ENCODE measurements at regions not wholly inside any gene's neighbourhood (a gene's known extent, or its start where the extent isn't known, plus 50 kb on each side); places are given as distances from the start of the nearest gene placed in this dataset.

- Histone ChIP-seq H4K20me1 (ENCODE audit: insufficient read depth) (no peaks in the 10 kb centered on the region), H3K9ac (ENCODE audit: low read length) (no peak overlapping the region), H3K27ac (ENCODE audit: low read length) (no peak overlapping the region), H3K4me3 (ENCODE audit: low read length) (no peak overlapping the region), H3K4me2 (ENCODE audit: low read length) (no peak overlapping the region), H3K27me3 (ENCODE audit: insufficient read depth, low read depth, low read length) (no peaks in the 10 kb centered on the region), H3F3A (ENCODE audit: insufficient read depth, low read length, poor library complexity, severe bottlenecking) (no peaks in the 10 kb centered on the region), H3K9me2 (ENCODE audit: insufficient read depth, low read length) (no peaks in the 10 kb centered on the region), H3K36me3 (ENCODE audit: insufficient read depth, low read length) (no peaks in the 10 kb centered on the region), H3K79me2 (replicated peaks; ENCODE audit: insufficient read depth, low read length) (no peaks in the 10 kb centered on the region), H3K9me3 (ENCODE audit: low read length) (no peaks in the 10 kb centered on the region), H2AFZ (ENCODE audit: low read depth, low read length) (no peak overlapping the region)
- TF ChIP-seq POLR2AphosphoS5 (IDR thresholded peaks at IDR 0.05) (no peak), MXI1 (conservative IDR thresholded peaks at IDR 0.05; ENCODE audit: poor library complexity, severe bottlenecking) (no peak), CTCF (IDR thresholded peaks at IDR 0.05; ENCODE audit: poor library complexity, severe bottlenecking) (no peak), EZH2 (IDR thresholded peaks at IDR 0.05; ENCODE audit: borderline replicate concordance, insufficient read depth, low read length, poor library complexity, severe bottlenecking) (no peak), SMC3 (conservative IDR thresholded peaks at IDR 0.05; ENCODE audit: poor library complexity) (no peak), EP300 (conservative IDR thresholded peaks at IDR 0.05; ENCODE audit: poor library complexity, severe bottlenecking) (no peak), RAD21 (conservative IDR thresholded peaks at IDR 0.05) (no peak), TAF1 (IDR thresholded peaks at IDR 0.05; ENCODE audit: low read depth) (no peak)
- TF ChIP-seq, protein P1, sequence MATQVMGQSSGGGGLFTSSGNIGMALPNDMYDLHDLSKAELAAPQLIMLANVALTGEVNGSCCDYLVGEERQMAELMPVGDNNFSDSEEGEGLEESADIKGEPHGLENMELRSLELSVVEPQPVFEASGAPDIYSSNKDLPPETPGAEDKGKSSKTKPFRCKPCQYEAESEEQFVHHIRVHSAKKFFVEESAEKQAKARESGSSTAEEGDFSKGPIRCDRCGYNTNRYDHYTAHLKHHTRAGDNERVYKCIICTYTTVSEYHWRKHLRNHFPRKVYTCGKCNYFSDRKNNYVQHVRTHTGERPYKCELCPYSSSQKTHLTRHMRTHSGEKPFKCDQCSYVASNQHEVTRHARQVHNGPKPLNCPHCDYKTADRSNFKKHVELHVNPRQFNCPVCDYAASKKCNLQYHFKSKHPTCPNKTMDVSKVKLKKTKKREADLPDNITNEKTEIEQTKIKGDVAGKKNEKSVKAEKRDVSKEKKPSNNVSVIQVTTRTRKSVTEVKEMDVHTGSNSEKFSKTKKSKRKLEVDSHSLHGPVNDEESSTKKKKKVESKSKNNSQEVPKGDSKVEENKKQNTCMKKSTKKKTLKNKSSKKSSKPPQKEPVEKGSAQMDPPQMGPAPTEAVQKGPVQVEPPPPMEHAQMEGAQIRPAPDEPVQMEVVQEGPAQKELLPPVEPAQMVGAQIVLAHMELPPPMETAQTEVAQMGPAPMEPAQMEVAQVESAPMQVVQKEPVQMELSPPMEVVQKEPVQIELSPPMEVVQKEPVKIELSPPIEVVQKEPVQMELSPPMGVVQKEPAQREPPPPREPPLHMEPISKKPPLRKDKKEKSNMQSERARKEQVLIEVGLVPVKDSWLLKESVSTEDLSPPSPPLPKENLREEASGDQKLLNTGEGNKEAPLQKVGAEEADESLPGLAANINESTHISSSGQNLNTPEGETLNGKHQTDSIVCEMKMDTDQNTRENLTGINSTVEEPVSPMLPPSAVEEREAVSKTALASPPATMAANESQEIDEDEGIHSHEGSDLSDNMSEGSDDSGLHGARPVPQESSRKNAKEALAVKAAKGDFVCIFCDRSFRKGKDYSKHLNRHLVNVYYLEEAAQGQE (IDR thresholded peaks at IDR 0.05; ENCODE audit: borderline replicate concordance) = no peak
Measured at GRCh38 chr5:143972068-143972467, 160.1 kb downstream of the HMHB1 start.

DNA sequence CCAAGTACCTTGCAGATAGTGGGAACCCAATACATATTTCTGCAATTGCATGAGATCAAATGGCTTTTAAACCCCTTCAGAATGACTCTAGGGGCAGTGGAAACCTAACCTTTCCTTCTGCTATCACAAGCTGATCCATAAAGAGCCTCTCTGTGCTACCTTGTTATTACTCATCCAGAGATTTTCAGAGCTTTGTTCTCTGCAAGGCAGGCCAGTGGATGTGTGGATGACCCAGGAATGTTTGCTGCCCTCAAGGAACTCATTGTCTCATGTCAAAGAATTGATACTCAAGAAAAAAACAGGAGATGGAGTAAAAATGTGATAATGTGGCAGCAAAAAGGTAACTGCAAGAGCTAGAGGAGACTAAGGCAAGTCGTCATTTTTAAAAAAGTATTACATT is 164.1 kb downstream of the HMHB1 start:
- H3K27ac ChIP-seq (ENCODE audit: low read length) = no peak overlapping the region
- H3K9me2 ChIP-seq (ENCODE audit: insufficient read depth, low read length) = no peaks in the 10 kb centered on the region
- H4K20me1 ChIP-seq (ENCODE audit: insufficient read depth) = no peaks in the 10 kb centered on the region
- H2AFZ ChIP-seq (ENCODE audit: low read depth, low read length) = no peak overlapping the region
- H3K36me3 ChIP-seq (ENCODE audit: insufficient read depth, low read length) = no peaks in the 10 kb centered on the region
- H3K9me3 ChIP-seq (ENCODE audit: low read length) = no peaks in the 10 kb centered on the region
- H3K27me3 ChIP-seq (ENCODE audit: insufficient read depth, low read depth, low read length) = no peaks in the 10 kb centered on the region
- no peak overlapping the region for H3K9ac ChIP-seq (ENCODE audit: low read length)
- no peak overlapping the region for H3K4me3 ChIP-seq (ENCODE audit: low read length)
- no peak overlapping the region for H3K4me2 ChIP-seq (ENCODE audit: low read length)
- TF ChIP-seq EP300 (conservative IDR thresholded peaks at IDR 0.05; ENCODE audit: poor library complexity, severe bottlenecking) (no peak), RAD21 (conservative IDR thresholded peaks at IDR 0.05) (no peak), SMC3 (conservative IDR thresholded peaks at IDR 0.05; ENCODE audit: poor library complexity) (no peak), POLR2AphosphoS5 (IDR thresholded peaks at IDR 0.05) (no peak), EZH2 (IDR thresholded peaks at IDR 0.05; ENCODE audit: borderline replicate concordance, insufficient read depth, low read length, poor library complexity, severe bottlenecking) (no peak), CTCF (IDR thresholded peaks at IDR 0.05; ENCODE audit: poor library complexity, severe bottlenecking) (no peak), TAF1 (IDR thresholded peaks at IDR 0.05; ENCODE audit: low read depth) (no peak), MXI1 (conservative IDR thresholded peaks at IDR 0.05; ENCODE audit: poor library complexity, severe bottlenecking) (no peak)
- TF ChIP-seq, protein P1 (IDR thresholded peaks at IDR 0.05; ENCODE audit: borderline replicate concordance) = no peak
- no peaks in the 10 kb centered on the region for H3K79me2 ChIP-seq (replicated peaks; ENCODE audit: insufficient read depth, low read length)
- no peaks in the 10 kb centered on the region for H3F3A ChIP-seq (ENCODE audit: insufficient read depth, low read length, poor library complexity, severe bottlenecking)

All from neural cell (in vitro differentiated cells).